SK-N-SH (cell line): ENCODE measurements at regions not wholly inside any gene's neighbourhood (a gene's known extent, or its start where the extent isn't known, plus 50 kb on each side); places are given as distances from the start of the nearest gene placed in this dataset.

Source experiments
- CTCF ChIA-PET: fragments of 300-600, 350-600 bp; formaldehyde crosslinking; extraction: SDS; loops from one replicate; lab custom pipeline; 2021; lab: Yijun Ruan, JAX
- POLR2A ChIA-PET: fragments of 350-600 bp; sonication (Branson Sonifier 250); formaldehyde crosslinking; extraction: SDS; loops from one replicate; lab custom pipeline; 2020; ENCODE audit warnings: antibody characterized with exemption, inconsistent platforms; lab: Yijun Ruan, JAX
- DNase-seq: peaks from one replicate; pipeline ENCODE4 v3.0.0; 2012
- H2AFZ ChIP-seq: fragments of 200-600 bp; sonication (generic); 2 replicates; pipeline ENCODE4 v1.8.1; 2016; ENCODE audit warnings: antibody characterized with exemption, mild to moderate bottlenecking, low read depth
- H3F3A ChIP-seq: fragments of 200-600 bp; sonication (generic); replicated peaks from 2 replicates; pipeline ENCODE3; 2016; ENCODE audit warnings: antibody characterized with exemption, mild to moderate bottlenecking; ENCODE audit not compliant: insufficient read depth
- H3K27ac ChIP-seq, 2 experiments: fragments of 200-500 bp in 1 of 2; fragments of 200-600 bp in 1 of 2; sonication (Bioruptor generic) in 1 of 2; sonication (generic), shearing (Covaris generic) in 1 of 2; 2 replicates each; pipeline versions ENCODE4 v1.5.1 to v1.6.1; 2014 to 2016; ENCODE audit warnings: low read depth in 2 of 2, inconsistent platforms in 1 of 2, low read length in 1 of 2, mild to moderate bottlenecking in 1 of 2, mixed read lengths in 1 of 2
- H3K27me3 ChIP-seq: fragments of 200-600 bp; sonication (generic), shearing (Covaris generic); 2 replicates; pipeline ENCODE4 v1.6.1; 2016; ENCODE audit warnings: mixed run types; ENCODE audit not compliant: insufficient read depth
- H3K36me3 ChIP-seq, 2 experiments: fragments of 200-500 bp in 1 of 2; fragments of 200-600 bp in 1 of 2; sonication (Bioruptor generic) in 1 of 2; sonication (generic) in 1 of 2; replicated peaks in 1 of 2; 2 replicates each; pipeline versions ENCODE3 to v1.5.1; 2014 to 2016; ENCODE audit warnings: low read length in 1 of 2, mild to moderate bottlenecking in 1 of 2; ENCODE audit not compliant: insufficient read depth in 2 of 2, control insufficient read depth in 1 of 2
- H3K4me1 ChIP-seq, 2 experiments: fragments of 200-500 bp in 1 of 2; fragments of 200-600 bp in 1 of 2; sonication (Bioruptor generic) in 1 of 2; sonication (generic), shearing (Covaris generic) in 1 of 2; 2 replicates each; pipeline versions ENCODE4 v1.5.1 to v1.6.1; 2014 to 2016; ENCODE audit warnings: low read depth in 1 of 2, low read length in 1 of 2, mixed run types in 1 of 2; ENCODE audit not compliant: insufficient read depth in 2 of 2, control insufficient read depth in 1 of 2
- H3K4me2 ChIP-seq: fragments of 200-600 bp; sonication (generic), shearing (Covaris generic); 2 replicates; pipeline ENCODE4 v1.6.1; 2017; ENCODE audit warnings: mixed run types
- H3K4me3 ChIP-seq, 2 experiments: fragments of 200-500 bp in 1 of 2; fragments of 200-600 bp in 1 of 2; sonication (Bioruptor generic) in 1 of 2; sonication (generic), shearing (Covaris generic) in 1 of 2; 2 replicates each; pipeline versions ENCODE4 v1.5.1 to v1.8.1; 2014 to 2016; ENCODE audit warnings: low read depth in 2 of 2, inconsistent platforms in 1 of 2, low read length in 1 of 2, mild to moderate bottlenecking in 1 of 2, mixed read lengths in 1 of 2, moderate library complexity in 1 of 2
- H3K79me2 ChIP-seq: fragments of 200-600 bp; sonication (generic); 2 replicates; pipeline ENCODE4 v1.8.1; 2017; ENCODE audit warnings: mild to moderate bottlenecking; ENCODE audit not compliant: insufficient read depth
- H3K9ac ChIP-seq: fragments of 200-600 bp; sonication (generic); 2 replicates; pipeline ENCODE4 v1.6.1; 2017; ENCODE audit warnings: mixed run types
- H3K9me2 ChIP-seq: fragments of 200-600 bp; sonication (generic); 2 replicates; pipeline ENCODE4 v1.6.1; 2017; ENCODE audit warnings: mixed run types
- H3K9me3 ChIP-seq: fragments of 200-600 bp; sonication (generic); 2 replicates; pipeline ENCODE4 v1.6.1; 2017; ENCODE audit warnings: mixed run types, mild to moderate bottlenecking, moderate library complexity
- H4K20me1 ChIP-seq: fragments of 200-600 bp; sonication (generic); 2 replicates; pipeline ENCODE4 v1.6.1; 2017; ENCODE audit warnings: mild to moderate bottlenecking, mixed run types; ENCODE audit not compliant: insufficient read depth
- CHD2 ChIP-seq: fragments of 150-350 bp; IDR thresholded peaks from 2 replicates; pipeline ENCODE4 v1.6.1; 2018; ENCODE audit warnings: low read length; ENCODE audit not compliant: partially characterized antibody
- EP300 ChIP-seq, 2 experiments: IDR thresholded peaks; 2 replicates each; pipeline versions ENCODE4 v1.4.0 to v1.6.1; 2012; ENCODE audit warnings: borderline replicate concordance in 1 of 2, low read depth in 1 of 2, low read length in 1 of 2
- FOSL2 ChIP-seq: IDR thresholded peaks from 2 replicates; pipeline ENCODE4 v1.4.0; 2012; ENCODE audit warnings: low read depth, mild to moderate bottlenecking, moderate library complexity, borderline replicate concordance
- FOXM1 ChIP-seq: IDR thresholded peaks from 2 replicates; pipeline ENCODE4 v1.4.0; 2012; ENCODE audit warnings: low read depth, mild to moderate bottlenecking
- GATA2 ChIP-seq: sonication (generic); formaldehyde crosslinking; IDR thresholded peaks from 2 replicates; pipeline ENCODE4 v1.5.0; 2020; ENCODE audit warnings: mild to moderate bottlenecking, missing genetic modification reagents
- MEF2A ChIP-seq: IDR thresholded peaks from 2 replicates; pipeline ENCODE4 v1.4.0; 2012; ENCODE audit warnings: low read depth, borderline replicate concordance
- MXI1 ChIP-seq: IDR thresholded peaks from 2 replicates; pipeline ENCODE4 v1.6.1; 2012; ENCODE audit warnings: mild to moderate bottlenecking, low read depth, low read length, improper control_type of control experiment
- RCOR1 ChIP-seq: fragments of 150-350 bp; IDR thresholded peaks from 2 replicates; pipeline ENCODE4 v1.6.1; 2017; ENCODE audit warnings: antibody characterized with exemption, low read length
- RFX5 ChIP-seq: IDR thresholded peaks from 2 replicates; pipeline ENCODE4 v1.6.1; 2012; ENCODE audit warnings: mild to moderate bottlenecking, improper control_type of control experiment, low read length
- TAF1 ChIP-seq: IDR thresholded peaks from 2 replicates; pipeline ENCODE4 v1.6.1; 2012; ENCODE audit warnings: low read depth, mild to moderate bottlenecking, low read length, moderate library complexity, borderline replicate concordance
- TCF12 ChIP-seq: IDR thresholded peaks from 2 replicates; pipeline ENCODE4 v1.4.0; 2012
- USF1 ChIP-seq: IDR thresholded peaks from 2 replicates; pipeline ENCODE4 v1.4.0; 2012; ENCODE audit warnings: low read depth, borderline replicate concordance
- ZBTB33 ChIP-seq: IDR thresholded peaks from 2 replicates; pipeline ENCODE4 v1.4.0; 2012; ENCODE audit warnings: low read depth, borderline replicate concordance
- WGBS: methylation state at CpG from one replicate; pipeline ENCODE4 v1.1.6; 2017; ENCODE audit warnings: low lambda C conversion rate; 5-methylcytosine and 5-hydroxymethylcytosine counted together
- TF ChIP-seq, protein P1 (sequence below): fragments of 150-350 bp; IDR thresholded peaks from 2 replicates; pipeline ENCODE4 v1.6.1; 2016; ENCODE audit warnings: mild to moderate bottlenecking, low read depth, low read length

GRCh38 chr2:12400543-12400942, 316.2 kb upstream of the TRIB2 start:
- CTCF ChIA-PET: interaction anchor here (0.9 to 1.1 kb wide), 2 partner anchors 28 to 317 kb away, joined by 3 to 4 read pairs; no protein-coding TSS in a partner anchor
- no peak overlapping the region for H3K4me2 ChIP-seq
- H3K9me3 ChIP-seq: no peaks in the 10 kb centered on the region
- H2AFZ ChIP-seq: no peak overlapping the region
- H3K27me3 ChIP-seq: no peaks in the 10 kb centered on the region
- H4K20me1 ChIP-seq: no peaks in the 10 kb centered on the region
- no peaks in the 10 kb centered on the region for H3K36me3 ChIP-seq
- H3K9ac ChIP-seq: no peak overlapping the region
- H3K4me3 ChIP-seq: no peak overlapping the region
- DNase-seq: peak; percentile 34
- H3K9me2 ChIP-seq: no peaks in the 10 kb centered on the region
- H3K27ac ChIP-seq: peak overlapping the region in 1 of 2 experiments; percentile 44; a peak in 2 of 4 replicates
- no peaks in the 10 kb centered on the region for H3K79me2 ChIP-seq
- POLR2A ChIA-PET: no interaction called here
- TF ChIP-seq EP300 (IDR thresholded peaks at IDR 0.05; ENCODE audit: borderline replicate concordance in 1 of 2, low read depth in 1 of 2, low read length in 1 of 2) (peak in 1 of 2 experiments; percentile 35; a peak in 1 of 4 replicates), GATA2 (peak; percentile 88), RCOR1 (peak; percentile 5; the same call in 1 of the 2 replicates), FOXM1 (no peak)
- 62% methylated on average over 3 of the region's 3 CpGs for WGBS
- H3F3A ChIP-seq: no peaks in the 10 kb centered on the region
- H3K4me1 ChIP-seq: peaks cover 0 to 8% of the 10 kb centered on the region in 2 experiments; a peak in 1 of 4 replicates

DNA sequence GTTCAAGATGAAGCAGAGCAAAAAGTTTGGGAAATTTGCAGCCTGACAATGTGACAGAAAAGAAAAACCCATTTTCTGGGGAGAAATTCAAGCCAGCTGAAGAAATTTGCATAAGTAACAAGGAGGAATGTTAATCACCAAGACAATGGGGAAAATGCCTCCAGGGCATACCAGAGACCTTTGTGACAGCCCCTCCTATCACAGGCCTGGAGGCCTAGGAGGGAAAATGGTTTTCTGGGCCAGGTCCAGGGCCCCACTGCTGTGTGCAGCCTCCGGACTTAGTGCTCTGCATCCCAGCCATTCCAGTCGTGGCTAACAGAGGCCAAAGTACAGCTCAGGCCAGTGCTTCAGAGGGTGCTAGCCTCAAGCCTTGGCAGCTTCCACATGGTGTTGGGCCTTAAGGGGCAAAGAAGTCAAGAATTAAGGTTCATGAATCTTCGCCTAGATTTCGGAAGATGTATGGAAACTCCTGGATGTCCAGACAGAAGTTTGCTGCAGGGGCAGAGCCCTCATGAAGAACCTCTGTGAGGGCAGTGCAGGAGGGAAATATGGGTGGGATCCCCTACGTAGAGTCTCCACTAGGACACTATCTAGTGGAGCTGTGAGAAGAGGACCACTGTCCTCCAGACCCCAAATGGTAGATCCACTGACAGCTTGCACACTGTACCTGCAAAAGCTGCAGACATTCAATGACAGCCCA, 314.1 kb upstream of the TRIB2 start:
- no peaks in the 10 kb centered on the region for H3K36me3 ChIP-seq
- TF ChIP-seq EP300 (IDR thresholded peaks at IDR 0.05; ENCODE audit: borderline replicate concordance in 1 of 2, low read depth in 1 of 2, low read length in 1 of 2) (no peak), CHD2 (no peak), TAF1 (no peak), TCF12 (no peak), FOSL2 (no peak), MEF2A (no peak), USF1 (no peak), MXI1 (no peak), RFX5 (no peak), FOXM1 (no peak), ZBTB33 (no peak)
- TF ChIP-seq, protein P1, sequence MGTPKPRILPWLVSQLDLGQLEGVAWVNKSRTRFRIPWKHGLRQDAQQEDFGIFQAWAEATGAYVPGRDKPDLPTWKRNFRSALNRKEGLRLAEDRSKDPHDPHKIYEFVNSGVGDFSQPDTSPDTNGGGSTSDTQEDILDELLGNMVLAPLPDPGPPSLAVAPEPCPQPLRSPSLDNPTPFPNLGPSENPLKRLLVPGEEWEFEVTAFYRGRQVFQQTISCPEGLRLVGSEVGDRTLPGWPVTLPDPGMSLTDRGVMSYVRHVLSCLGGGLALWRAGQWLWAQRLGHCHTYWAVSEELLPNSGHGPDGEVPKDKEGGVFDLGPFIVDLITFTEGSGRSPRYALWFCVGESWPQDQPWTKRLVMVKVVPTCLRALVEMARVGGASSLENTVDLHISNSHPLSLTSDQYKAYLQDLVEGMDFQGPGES: no peak
- ChIA-PET CTCF (no interaction called here), POLR2A (no interaction called here)
- no peaks in the 10 kb centered on the region for H3K27me3 ChIP-seq
- H4K20me1 ChIP-seq: no peaks in the 10 kb centered on the region
- H3K79me2 ChIP-seq: no peaks in the 10 kb centered on the region
- no peak overlapping the region for H3K4me3 ChIP-seq
- 63% methylated on average over 5 of the region's 5 CpGs for WGBS
- peaks cover 0 to 8% of the 10 kb centered on the region in 2 experiments; a peak in 1 of 4 replicates for H3K4me1 ChIP-seq
- H3K27ac ChIP-seq: no peak overlapping the region
- no peaks in the 10 kb centered on the region for H3K9me3 ChIP-seq
- no peak overlapping the region for H3K4me2 ChIP-seq
- DNase-seq: no peak
- H3K9ac ChIP-seq: no peak overlapping the region
- no peak overlapping the region for H2AFZ ChIP-seq
- H3F3A ChIP-seq: no peaks in the 10 kb centered on the region
- H3K9me2 ChIP-seq: no peaks in the 10 kb centered on the region
